KOPT-K1 (cell line): ENCODE measurements at regions not wholly inside any gene's neighbourhood (a gene's known extent, or its start where the extent isn't known, plus 50 kb on each side); places are given as distances from the start of the nearest gene placed in this dataset.

ENCODE experiments used
- H3K27ac ChIP-seq: fragments of 200-600 bp; sonication (generic); 2 replicates; pipeline ENCODE4 v1.5.1; 2016; ENCODE audit warnings: antibody characterized with exemption, mild to moderate bottlenecking, low read depth, low read length; ENCODE audit not compliant: poor library complexity, severe bottlenecking
- H3K36me3 ChIP-seq: fragments of 200-600 bp; sonication (generic); 2 replicates; pipeline ENCODE4 v1.5.1; 2017; ENCODE audit warnings: antibody characterized with exemption, mild to moderate bottlenecking, low read length, moderate library complexity; ENCODE audit not compliant: insufficient read depth
- H3K9me3 ChIP-seq: fragments of 200-600 bp; sonication (generic); 2 replicates; pipeline ENCODE4 v1.5.1; 2017; ENCODE audit warnings: antibody characterized with exemption, low read length, mild to moderate bottlenecking; ENCODE audit not compliant: insufficient read depth, poor library complexity, severe bottlenecking

DNA sequence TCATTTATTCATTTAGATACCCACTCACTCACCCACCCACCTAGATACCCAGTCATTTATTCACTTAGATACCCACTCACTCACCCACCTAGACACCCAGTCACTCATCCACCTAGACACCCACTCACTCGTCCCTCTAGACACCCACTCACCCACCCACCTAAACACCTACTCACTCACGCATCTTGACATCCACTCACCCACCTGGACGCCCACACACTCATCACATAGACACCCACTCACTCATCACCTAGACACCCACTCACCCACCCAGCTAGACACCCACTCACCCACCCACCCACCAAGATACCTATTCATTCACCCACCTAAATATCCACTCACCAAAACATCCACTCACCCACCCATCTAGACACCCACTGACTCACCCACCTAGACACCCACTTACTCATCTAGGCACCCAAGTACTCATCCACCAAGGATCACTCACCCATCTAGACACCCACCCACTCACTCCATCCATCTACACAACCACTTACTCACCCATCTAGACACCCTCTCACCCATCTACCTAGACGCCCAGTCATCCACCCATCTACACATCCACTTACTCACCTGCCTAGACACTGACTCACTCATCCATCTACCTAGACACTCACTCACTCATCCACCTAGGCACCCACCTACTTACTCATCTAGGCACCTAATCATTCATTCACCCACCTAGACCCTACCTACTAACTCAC is 723.7 kb upstream of the RAB6C start:
- no peaks in the 10 kb centered on the region for H3K36me3 ChIP-seq
- H3K27ac ChIP-seq: no peak overlapping the region
- H3K9me3 ChIP-seq: peaks cover 8% of the 10 kb centered on the region

DNA sequence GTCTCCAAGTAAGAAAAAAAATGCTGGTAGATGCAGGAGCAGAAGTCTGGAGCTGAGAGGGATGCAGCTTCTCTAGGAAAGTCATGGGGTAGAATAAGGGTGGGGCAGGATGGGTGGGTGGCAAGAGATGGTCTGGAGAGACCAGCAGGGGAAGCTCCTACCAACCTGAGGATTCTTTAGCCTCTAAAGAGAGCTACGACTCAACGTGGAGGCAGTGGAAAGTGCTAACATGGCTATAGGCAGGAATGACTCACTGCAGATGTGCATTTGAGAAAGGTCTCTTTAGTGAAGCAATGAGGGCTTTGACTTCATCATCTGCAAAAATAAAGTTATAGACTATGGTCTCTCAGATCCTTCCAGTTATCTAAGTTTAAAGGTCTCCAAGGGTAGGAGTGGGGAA is 722.8 kb upstream of the RAB6C start:
- H3K9me3 ChIP-seq: peaks cover 8% of the 10 kb centered on the region
- no peaks in the 10 kb centered on the region for H3K36me3 ChIP-seq
- H3K27ac ChIP-seq: no peak overlapping the region

DNA sequence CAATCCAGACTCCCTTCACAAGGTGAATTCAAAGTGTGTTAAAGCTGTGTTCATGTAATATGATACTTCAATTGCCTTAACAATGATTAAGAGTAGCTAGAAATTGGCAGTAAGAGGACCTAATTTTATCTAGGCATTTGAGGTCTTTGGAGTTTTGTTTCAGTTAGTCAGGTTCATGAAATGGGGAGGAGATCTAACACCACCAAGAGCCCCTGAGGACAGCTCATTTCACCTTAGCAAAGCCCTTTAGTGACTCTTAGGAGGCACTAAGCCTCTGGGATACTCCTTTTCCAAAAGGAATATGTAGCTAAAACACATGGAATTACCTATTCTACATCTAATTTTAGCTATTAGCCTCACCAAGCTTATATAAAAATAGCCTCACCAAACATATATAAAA is 716.5 kb upstream of the RAB6C start:
- Histone ChIP-seq H3K9me3 (peaks cover 16% of the 10 kb centered on the region), H3K36me3 (no peaks in the 10 kb centered on the region), H3K27ac (no peak overlapping the region)

GRCh38 chr2:129263939-129264338 is 715.5 kb upstream of the RAB6C start:
- Histone ChIP-seq H3K36me3 (no peaks in the 10 kb centered on the region), H3K9me3 (peaks cover 14% of the 10 kb centered on the region), H3K27ac (no peak overlapping the region)

GRCh38 chr2:129267559-129267958 is 711.9 kb upstream of the RAB6C start:
- Histone ChIP-seq H3K9me3 (peaks cover 15% of the 10 kb centered on the region), H3K36me3 (no peaks in the 10 kb centered on the region), H3K27ac (no peak overlapping the region)

DNA sequence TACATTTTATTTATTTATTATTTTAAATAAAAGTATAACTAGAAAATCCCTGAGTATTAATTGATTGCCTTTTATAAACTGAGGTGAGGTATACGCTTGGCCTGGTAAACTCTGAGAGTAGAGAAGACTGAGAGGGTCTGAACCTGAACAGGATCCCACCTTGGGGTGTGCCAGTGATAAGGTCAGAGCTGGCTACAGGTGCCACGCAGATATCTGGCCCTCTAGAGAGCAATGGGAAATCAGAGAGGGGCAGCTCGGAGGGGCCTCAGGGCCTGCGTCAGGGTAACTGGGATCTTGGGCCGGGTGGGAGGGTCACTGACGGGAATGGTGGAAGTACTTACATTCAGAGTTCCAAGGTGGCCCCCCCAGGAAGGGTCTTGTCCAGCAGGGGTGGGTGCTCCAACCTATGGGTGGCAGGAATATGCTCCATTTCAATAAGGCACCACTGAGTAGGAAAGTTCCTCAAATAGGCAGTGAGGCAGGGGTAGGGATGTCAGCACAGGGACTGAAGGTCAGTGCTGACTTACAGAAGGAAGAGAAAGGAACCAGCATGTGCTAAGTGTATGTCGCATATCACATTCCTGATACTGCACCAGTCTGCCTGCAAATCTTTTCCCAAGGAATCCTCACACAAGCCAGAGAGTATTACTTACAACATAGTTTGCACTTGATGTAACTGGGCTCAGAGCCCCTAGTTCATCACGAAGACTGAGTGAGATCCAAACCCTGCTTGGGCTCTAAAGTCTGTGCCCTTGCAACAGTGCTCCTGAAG is 706.0 kb upstream of the RAB6C start:
- H3K9me3 ChIP-seq: peaks cover 8% of the 10 kb centered on the region
- H3K27ac ChIP-seq: no peak overlapping the region
- H3K36me3 ChIP-seq: no peaks in the 10 kb centered on the region

DNA sequence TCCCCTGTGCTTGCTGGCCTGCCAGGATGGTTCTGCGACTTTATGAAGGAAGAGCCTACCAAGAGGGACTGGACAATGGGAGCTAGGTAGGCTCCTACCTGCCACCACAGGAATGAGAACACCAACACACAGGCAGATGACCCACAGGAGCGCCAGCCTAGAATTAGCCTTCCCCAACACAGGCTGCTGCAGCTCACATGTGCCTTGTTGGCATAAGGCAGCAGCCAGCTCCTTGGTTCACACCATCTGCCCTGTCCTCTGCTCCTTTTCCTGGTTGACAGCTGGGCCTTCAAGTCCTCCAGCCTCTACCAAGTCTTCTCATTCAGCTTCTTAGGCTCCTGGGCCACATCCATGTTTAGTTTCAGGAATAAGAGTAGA is 705.4 kb upstream of the RAB6C start:
- H3K9me3 ChIP-seq: peaks cover 8% of the 10 kb centered on the region
- H3K36me3 ChIP-seq: no peaks in the 10 kb centered on the region
- H3K27ac ChIP-seq: no peak overlapping the region

DNA sequence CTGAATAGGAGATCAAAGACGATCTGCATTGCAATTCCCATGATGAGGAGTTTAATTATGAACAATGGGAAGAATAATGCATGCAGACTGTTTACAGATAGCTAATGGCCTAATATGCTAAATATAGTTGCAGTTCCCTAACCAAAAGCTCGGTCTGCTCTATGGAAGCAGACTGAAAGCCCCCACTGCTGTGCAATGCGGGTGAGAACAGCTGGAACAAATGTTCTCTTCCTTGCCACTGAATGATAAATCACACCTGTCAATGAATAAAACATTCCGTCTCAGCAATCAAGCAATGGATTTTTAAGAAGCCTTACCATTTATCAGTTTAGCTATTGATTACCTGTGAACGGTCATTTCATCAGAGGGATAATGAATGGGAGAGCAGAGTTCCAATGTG is 704.5 kb upstream of the RAB6C start:
- Histone ChIP-seq H3K9me3 (peaks cover 8% of the 10 kb centered on the region), H3K27ac (no peak overlapping the region), H3K36me3 (no peaks in the 10 kb centered on the region)

DNA sequence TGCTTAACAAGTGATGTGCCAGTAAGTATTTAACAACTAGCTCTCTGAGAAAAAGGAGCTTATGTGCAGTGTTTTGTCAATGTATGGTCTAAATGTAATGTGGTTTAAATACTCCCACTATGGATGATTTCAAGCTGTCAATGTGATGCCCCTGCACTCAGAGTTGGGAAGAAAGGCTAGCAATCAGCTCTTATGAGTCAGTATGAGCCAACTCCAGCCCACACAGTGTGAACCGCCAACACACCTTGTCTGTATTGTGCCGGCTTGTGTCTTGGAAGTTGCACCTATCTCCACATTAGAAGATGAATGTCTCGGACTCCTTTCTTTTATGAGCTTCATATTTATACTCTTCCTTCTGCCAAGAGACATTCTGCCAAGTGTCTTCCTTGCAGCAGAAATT is 703.8 kb upstream of the RAB6C start:
- H3K36me3 ChIP-seq: no peaks in the 10 kb centered on the region
- H3K9me3 ChIP-seq: peaks cover 1% of the 10 kb centered on the region
- no peak overlapping the region for H3K27ac ChIP-seq

- Histone ChIP-seq H3K27ac (no peak overlapping the region), H3K9me3 (no peaks in the 10 kb centered on the region), H3K36me3 (no peaks in the 10 kb centered on the region)
Observed at GRCh38 chr2:129276978-129277584, 702.4 kb upstream of the RAB6C start.

DNA sequence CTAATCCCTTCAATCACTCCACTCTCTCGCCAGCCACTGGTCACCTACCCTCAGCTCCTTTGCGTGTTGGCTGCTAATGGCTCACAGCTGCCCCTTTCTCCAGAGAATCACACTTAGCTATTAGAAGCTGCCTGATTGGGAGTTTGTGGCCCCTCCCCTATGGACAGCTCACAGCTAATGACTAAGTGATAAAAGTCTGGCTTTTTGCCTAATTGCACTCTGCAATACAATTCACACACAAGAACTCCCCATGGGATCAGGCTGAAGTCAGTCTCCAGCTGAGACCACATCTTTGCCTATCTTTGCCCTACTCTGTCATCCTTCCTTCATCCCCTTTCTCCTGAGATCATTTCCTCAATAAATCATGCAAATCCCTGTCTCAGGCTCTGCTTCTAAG is 701.9 kb upstream of the RAB6C start:
- Histone ChIP-seq H3K36me3 (no peaks in the 10 kb centered on the region), H3K27ac (no peak overlapping the region), H3K9me3 (no peaks in the 10 kb centered on the region)

GRCh38 chr2:129281791-129282530 is 697.5 kb upstream of the RAB6C start:
- H3K36me3 ChIP-seq: no peaks in the 10 kb centered on the region
- H3K27ac ChIP-seq: no peak overlapping the region
- no peaks in the 10 kb centered on the region for H3K9me3 ChIP-seq

- Histone ChIP-seq H3K36me3 (no peaks in the 10 kb centered on the region), H3K9me3 (no peaks in the 10 kb centered on the region), H3K27ac (no peak overlapping the region)
Observed at GRCh38 chr2:129285012-129285411, 694.5 kb upstream of the RAB6C start.

DNA sequence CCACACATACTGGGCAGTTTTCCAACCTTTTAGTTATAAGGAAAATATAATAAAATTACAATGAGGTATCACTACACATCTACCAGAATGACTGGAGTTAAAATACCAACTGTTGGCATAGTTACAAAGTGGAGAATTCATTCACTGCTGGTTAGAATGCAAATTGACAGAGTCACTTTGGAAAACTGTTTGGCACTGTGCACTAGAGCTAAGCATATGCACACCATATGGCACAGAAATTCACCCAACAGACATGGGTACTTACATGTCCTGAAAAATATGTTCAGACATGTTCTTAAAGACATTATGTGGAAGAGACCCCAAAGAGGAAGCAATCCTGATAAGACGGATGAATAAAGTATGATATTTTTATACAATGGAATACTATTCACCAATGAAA is 686.1 kb upstream of the RAB6C start:
- Histone ChIP-seq H3K27ac (no peak overlapping the region), H3K36me3 (no peaks in the 10 kb centered on the region), H3K9me3 (no peaks in the 10 kb centered on the region)

GRCh38 chr2:129296396-129296795 is 683.1 kb upstream of the RAB6C start:
- H3K36me3 ChIP-seq: no peaks in the 10 kb centered on the region
- no peak overlapping the region for H3K27ac ChIP-seq
- no peaks in the 10 kb centered on the region for H3K9me3 ChIP-seq
